GM10248 (cell line): ENCODE measurements at regions not wholly inside any gene's neighbourhood (a gene's known extent, or its start where the extent isn't known, plus 50 kb on each side); places are given as distances from the start of the nearest gene placed in this dataset.
A peak's percentile ranks its signal among the peaks of the same experiment; 100 is the strongest.

Source experiments
- CTCF ChIA-PET: fragments of 300-600 bp; sonication (Branson Sonifier 250); formaldehyde crosslinking; extraction: SDS; loops from one replicate; lab custom pipeline; 2021; ENCODE audit warnings: antibody characterized with exemption; lab: Yijun Ruan, JAX
- POLR2A ChIA-PET: fragments of 350-650 bp; sonication (Branson Sonifier 250); formaldehyde crosslinking; extraction: SDS; loops from one replicate; lab custom pipeline; 2020; ENCODE audit warnings: antibody characterized with exemption; lab: Yijun Ruan, JAX
- DNase-seq: peaks from one replicate; pipeline ENCODE4 v3.0.0; 2012; ENCODE audit errors: extremely low spot score
- TF ChIP-seq, protein P1 (sequence below): IDR thresholded peaks from 2 replicates; pipeline ENCODE4 v1.5.1; 2012; ENCODE audit warnings: mild to moderate bottlenecking, low read depth; ENCODE audit errors: extremely low read depth, missing control alignments, control extremely low read depth

DNA sequence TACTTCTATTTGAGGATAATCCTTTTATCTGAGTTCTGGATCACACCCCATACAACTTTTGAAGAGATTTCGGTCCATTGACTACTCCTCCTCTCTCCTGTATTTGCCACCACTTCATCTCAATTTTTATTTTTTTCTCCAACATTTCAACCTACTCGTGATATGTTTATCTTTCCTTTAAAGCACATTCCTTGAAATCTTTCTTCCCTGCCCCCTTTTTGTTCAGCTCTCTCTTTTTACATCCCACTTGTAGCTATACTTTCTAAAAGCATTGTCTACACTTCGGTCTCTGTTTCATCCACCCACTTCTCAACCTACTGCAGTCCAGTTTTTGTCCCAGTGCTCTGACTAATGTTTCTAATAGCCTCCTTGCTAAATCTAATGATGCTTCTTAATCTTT lies 299.4 kb downstream of the PSAT1 start:
- CTCF ChIA-PET: no interaction called here
- POLR2A ChIA-PET: no interaction called here
- TF ChIP-seq, protein P1, sequence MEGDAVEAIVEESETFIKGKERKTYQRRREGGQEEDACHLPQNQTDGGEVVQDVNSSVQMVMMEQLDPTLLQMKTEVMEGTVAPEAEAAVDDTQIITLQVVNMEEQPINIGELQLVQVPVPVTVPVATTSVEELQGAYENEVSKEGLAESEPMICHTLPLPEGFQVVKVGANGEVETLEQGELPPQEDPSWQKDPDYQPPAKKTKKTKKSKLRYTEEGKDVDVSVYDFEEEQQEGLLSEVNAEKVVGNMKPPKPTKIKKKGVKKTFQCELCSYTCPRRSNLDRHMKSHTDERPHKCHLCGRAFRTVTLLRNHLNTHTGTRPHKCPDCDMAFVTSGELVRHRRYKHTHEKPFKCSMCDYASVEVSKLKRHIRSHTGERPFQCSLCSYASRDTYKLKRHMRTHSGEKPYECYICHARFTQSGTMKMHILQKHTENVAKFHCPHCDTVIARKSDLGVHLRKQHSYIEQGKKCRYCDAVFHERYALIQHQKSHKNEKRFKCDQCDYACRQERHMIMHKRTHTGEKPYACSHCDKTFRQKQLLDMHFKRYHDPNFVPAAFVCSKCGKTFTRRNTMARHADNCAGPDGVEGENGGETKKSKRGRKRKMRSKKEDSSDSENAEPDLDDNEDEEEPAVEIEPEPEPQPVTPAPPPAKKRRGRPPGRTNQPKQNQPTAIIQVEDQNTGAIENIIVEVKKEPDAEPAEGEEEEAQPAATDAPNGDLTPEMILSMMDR: no peak
- DNase-seq: no peak

DNA sequence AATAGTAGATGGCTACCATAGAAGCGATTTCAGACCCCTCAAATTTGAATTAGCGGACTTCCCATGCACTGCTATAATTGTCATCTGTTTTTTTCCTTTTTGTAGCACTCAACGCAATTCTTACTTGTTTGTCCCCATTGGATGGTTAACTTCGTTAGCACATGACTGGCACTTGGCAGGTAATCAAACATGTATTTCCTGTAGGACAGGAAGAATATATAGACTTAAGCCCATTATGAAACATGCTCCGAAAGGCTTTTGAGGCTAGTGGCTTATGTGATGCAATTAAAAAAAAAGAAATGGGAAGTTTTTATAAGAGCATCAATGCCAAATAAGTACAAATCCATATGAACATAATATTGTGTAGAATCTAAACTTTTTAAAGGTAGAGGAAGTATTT lies 301.2 kb downstream of the PSAT1 start:
- no peak for DNase-seq
- ChIA-PET POLR2A (no interaction called here), CTCF (interaction anchor here (1.2 kb wide), 1 partner anchor 10 kb away, joined by 4 read pairs; no protein-coding TSS in a partner anchor)
- TF ChIP-seq, protein P1: no peak

DNA sequence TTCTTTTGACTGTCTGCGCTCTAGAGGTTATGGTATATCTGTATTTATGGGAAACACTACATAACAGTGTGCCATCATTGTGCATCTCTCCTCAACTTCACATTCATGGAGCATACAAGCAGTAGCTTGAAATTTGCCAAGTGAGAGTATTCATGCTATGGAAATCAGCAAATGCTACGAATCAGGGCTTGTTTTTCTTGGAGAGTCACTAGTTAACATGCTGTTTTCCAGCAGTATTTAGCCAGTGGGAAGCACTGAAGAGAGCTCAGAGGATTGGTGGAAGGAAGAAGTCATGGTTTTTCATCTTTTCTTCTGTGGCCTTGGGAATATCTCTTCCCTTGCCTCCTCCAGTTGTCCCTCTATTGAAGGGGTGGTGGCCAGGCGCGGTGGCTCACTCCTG lies 303.0 kb downstream of the PSAT1 start:
- no peak for DNase-seq
- ChIA-PET POLR2A (no interaction called here), CTCF (interaction anchor here (0.7 to 1.3 kb wide), 2 partner anchors 11 to 637 kb away, joined by 3 read pairs; no protein-coding TSS in a partner anchor)
- TF ChIP-seq, protein P1: no peak

DNA sequence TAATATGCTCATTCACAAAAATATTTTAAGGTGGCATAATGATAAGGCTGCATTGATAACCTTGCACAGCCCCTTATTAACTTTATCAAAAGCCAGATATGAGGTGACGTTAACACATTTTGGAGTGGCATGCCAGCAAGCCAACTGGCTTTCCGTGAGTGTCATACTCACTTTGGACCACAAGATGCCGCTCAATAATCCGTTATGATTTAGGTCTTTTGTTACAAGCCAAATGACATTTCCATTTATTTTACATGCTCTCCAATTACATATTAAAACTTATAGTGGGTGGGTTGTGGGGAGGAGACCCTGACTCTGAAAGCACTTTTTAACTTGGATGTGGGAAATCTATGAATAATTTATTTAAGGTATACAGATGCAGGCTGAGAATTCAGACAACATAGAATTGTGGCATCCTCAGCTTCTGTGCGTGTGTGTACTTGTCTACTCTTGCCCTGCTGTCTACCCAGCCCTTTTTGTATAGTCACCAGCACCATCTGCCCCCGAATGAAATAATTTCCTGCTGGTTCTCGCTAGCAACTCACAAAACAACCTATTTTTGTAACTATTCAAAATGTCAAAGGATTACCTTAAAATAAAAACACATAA lies 305.1 kb downstream of the PSAT1 start:
- POLR2A ChIA-PET: no interaction called here
- TF ChIP-seq, protein P1: peak; percentile 81
- CTCF ChIA-PET: interaction anchor here (0.6 to 1.2 kb wide), 4 partner anchors 9 to 804 kb away, joined by 3 to 8 read pairs (median 4); no protein-coding TSS in a partner anchor
- no peak for DNase-seq

DNA sequence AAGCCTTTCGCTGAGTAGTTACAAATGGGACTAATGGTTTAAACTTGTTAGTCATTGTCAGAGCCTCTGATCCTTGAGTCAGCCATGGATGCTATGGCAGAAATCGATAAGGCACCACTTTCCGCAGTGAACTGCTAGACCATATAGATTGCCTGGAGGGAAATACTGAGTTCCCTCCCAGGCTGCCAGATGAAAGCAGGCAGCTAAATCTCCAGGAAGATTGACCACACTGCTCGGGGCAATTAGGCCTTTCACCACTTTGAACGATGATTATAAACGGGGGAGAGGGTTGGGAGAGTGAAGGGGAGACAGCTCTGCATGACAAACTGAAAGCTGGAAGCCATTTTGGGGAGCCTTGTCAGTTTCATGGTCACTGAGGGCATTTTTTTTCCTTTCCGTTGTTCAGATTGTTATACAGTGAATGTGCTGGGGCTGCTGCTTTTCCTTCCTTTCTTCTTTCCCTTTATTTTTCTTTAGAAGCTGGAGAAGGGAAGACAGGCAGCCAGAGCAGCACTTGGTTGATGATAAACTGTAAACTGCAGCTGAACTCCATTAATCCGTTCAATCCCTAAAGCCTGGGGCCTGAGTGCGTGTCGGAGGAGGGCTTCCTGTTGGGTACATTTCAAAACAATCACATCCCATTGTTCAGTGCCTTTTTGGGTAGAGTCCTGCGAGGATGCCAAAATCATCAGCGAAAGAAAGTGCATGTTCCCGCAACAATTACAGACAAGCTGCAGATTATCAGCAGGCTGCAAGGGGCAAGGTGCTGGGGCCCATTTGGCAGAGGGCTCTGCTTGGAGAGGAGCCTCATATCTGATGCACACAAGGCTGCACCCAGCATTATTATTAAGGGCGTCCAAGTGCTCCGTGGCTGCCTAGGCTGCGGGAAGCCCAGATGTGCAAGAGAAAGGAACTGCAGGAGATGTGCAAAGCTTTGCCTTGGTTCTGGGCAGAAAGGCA lies 308.4 kb downstream of the PSAT1 start:
- ChIA-PET CTCF (no interaction called here), POLR2A (no interaction called here)
- DNase-seq: no peak
- TF ChIP-seq, protein P1: no peak

DNA sequence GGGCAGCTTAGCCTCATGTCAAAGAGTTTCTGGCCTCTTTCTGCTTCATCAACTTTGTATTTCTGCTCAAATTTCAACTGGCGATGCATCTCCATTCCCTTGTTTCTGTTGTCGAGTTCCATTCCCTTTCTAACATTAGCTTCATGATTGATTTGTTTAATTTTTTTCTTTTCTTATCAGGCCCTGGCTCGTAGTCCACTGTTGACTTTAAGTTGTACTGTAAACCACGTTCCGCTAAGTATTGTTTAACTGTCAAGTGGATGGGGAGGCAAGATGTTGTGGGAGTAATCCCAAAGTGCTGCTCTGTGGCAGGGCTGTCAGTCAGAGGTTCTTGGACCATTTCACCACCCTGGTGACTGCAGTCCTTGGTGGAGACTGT lies 309.1 kb downstream of the PSAT1 start:
- no peak for DNase-seq
- ChIA-PET POLR2A (no interaction called here), CTCF (no interaction called here)
- TF ChIP-seq, protein P1: no peak
